Neuronal stem cell (in vitro differentiated cells): ENCODE measurements at regions not wholly inside any gene's neighbourhood (a gene's known extent, or its start where the extent isn't known, plus 50 kb on each side); places are given as distances from the start of the nearest gene placed in this dataset.

Experiments
- DNase-seq: peaks from one replicate; pipeline ENCODE4 v3.0.0-alpha.2; 2013; ENCODE audit warnings: low spot score
- H2AFZ ChIP-seq: one replicate; pipeline ENCODE4 v1.6.1; 2013; ENCODE audit warnings: mild to moderate bottlenecking, low read length, inconsistent platforms
- H2AK5ac ChIP-seq: 2 replicates; pipeline ENCODE4 v1.6.1; 2013; ENCODE audit warnings: low read depth, mild to moderate bottlenecking, inconsistent platforms, low read length, moderate library complexity, mixed read lengths
- H2BK120ac ChIP-seq: 2 replicates; pipeline ENCODE4 v1.6.1; 2013; ENCODE audit warnings: low read depth, mild to moderate bottlenecking, inconsistent platforms, low read length, moderate library complexity, mixed read lengths
- H2BK12ac ChIP-seq: one replicate; pipeline ENCODE4 v1.6.1; 2013; ENCODE audit warnings: low read length, inconsistent platforms
- H2BK15ac ChIP-seq: 2 replicates; pipeline ENCODE4 v1.6.1; 2013; ENCODE audit warnings: mild to moderate bottlenecking, low read length, inconsistent platforms, mixed read lengths
- H2BK5ac ChIP-seq: one replicate; pipeline ENCODE4 v1.6.1; 2013; ENCODE audit warnings: inconsistent platforms, mild to moderate bottlenecking, low read length, moderate library complexity
- H3K14ac ChIP-seq: one replicate; pipeline ENCODE4 v1.6.1; 2013; ENCODE audit warnings: low read length, inconsistent platforms
- H3K18ac ChIP-seq: 2 replicates; pipeline ENCODE4 v1.6.1; 2013; ENCODE audit warnings: low read length, inconsistent platforms
- H3K23ac ChIP-seq: 2 replicates; pipeline ENCODE4 v1.6.1; 2013; ENCODE audit warnings: low read depth, mild to moderate bottlenecking, mixed read lengths, low read length, inconsistent platforms; ENCODE audit not compliant: poor library complexity
- H3K27ac ChIP-seq: replicated peaks from 3 replicates; pipeline ENCODE4 v1.5.1; 2013; ENCODE audit warnings: low read length, inconsistent platforms
- H3K27me3 ChIP-seq, 3 experiments: 2 replicates each; pipeline ENCODE4 v1.6.1; 2013; ENCODE audit warnings: low read length in 3 of 3, mild to moderate bottlenecking in 2 of 3, inconsistent platforms in 1 of 3, low read depth in 1 of 3, mixed read lengths in 1 of 3, moderate library complexity in 1 of 3; ENCODE audit not compliant: control insufficient read depth in 3 of 3, insufficient read depth in 3 of 3
- H3K36me3 ChIP-seq, 2 donors: replicated peaks in 1 of 2; 2 replicates each; pipeline ENCODE4 v1.6.1; 2013; ENCODE audit warnings: low read length in 2 of 2; ENCODE audit not compliant: control insufficient read depth in 2 of 2, insufficient read depth in 2 of 2
- H3K4ac ChIP-seq: 2 replicates; pipeline ENCODE4 v1.6.1; 2013; ENCODE audit warnings: inconsistent platforms, mild to moderate bottlenecking, low read length, moderate library complexity
- H3K4me1 ChIP-seq, 2 donors: 1 replicate in 1 of 2; 2 replicates in 1 of 2; pipeline ENCODE4 v1.6.1; 2013; ENCODE audit warnings: low read length in 2 of 2, low read depth in 1 of 2; ENCODE audit not compliant: control insufficient read depth in 2 of 2, insufficient read depth in 1 of 2
- H3K4me2 ChIP-seq: one replicate; pipeline ENCODE4 v1.6.1; 2013; ENCODE audit warnings: mild to moderate bottlenecking, low read length, inconsistent platforms; ENCODE audit not compliant: insufficient read depth, poor library complexity, severe bottlenecking
- H3K4me3 ChIP-seq, 2 donors: 2 replicates each; pipeline ENCODE4 v1.5.1; 2013; ENCODE audit warnings: low read length in 2 of 2, mild to moderate bottlenecking in 2 of 2, inconsistent platforms in 1 of 2, moderate library complexity in 1 of 2
- H3K79me1 ChIP-seq: one replicate; pipeline ENCODE4 v1.6.1; 2013; ENCODE audit warnings: low read depth, mild to moderate bottlenecking, inconsistent platforms, low read length, moderate library complexity
- H3K9ac ChIP-seq: one replicate; pipeline ENCODE4 v1.6.1; 2013; ENCODE audit warnings: mild to moderate bottlenecking, low read depth, low read length, inconsistent platforms; ENCODE audit not compliant: poor library complexity
- H3K9me3 ChIP-seq, 2 donors: replicated peaks in 1 of 2; 2 replicates each; pipeline versions ENCODE3 to v1.6.1; 2013; ENCODE audit warnings: low read length in 2 of 2, mild to moderate bottlenecking in 2 of 2, inconsistent platforms in 1 of 2, low read depth in 1 of 2, mixed read lengths in 1 of 2, moderate library complexity in 1 of 2; ENCODE audit not compliant: control insufficient read depth in 2 of 2, insufficient read depth in 1 of 2
- H4K8ac ChIP-seq: one replicate; pipeline ENCODE4 v1.6.1; 2013; ENCODE audit warnings: low read depth, mild to moderate bottlenecking, inconsistent platforms, low read length, moderate library complexity
- H4K91ac ChIP-seq: one replicate; pipeline ENCODE4 v1.6.1; 2013; ENCODE audit warnings: low read length, low read depth, mild to moderate bottlenecking, inconsistent platforms; ENCODE audit not compliant: poor library complexity
- WGBS, 2 donors: extraction: QIAGEN DNeasy Blood & Tissue Kit; methylation state at CpG; one replicate each; pipeline ENCODE4 v1.1.7; 2013; ENCODE audit warnings: missing lambda C conversion rate in 2 of 2, mixed read lengths in 1 of 2; ENCODE audit not compliant: insufficient read length in 2 of 2, insufficient replicate concordance in 1 of 2; ENCODE audit errors: extremely low coverage in 2 of 2; 5-methylcytosine and 5-hydroxymethylcytosine counted together

GRCh38 chr1:57612833-57613232, 189.0 kb upstream of the DAB1 start:
- H2BK5ac ChIP-seq = no peak overlapping the region

DNA sequence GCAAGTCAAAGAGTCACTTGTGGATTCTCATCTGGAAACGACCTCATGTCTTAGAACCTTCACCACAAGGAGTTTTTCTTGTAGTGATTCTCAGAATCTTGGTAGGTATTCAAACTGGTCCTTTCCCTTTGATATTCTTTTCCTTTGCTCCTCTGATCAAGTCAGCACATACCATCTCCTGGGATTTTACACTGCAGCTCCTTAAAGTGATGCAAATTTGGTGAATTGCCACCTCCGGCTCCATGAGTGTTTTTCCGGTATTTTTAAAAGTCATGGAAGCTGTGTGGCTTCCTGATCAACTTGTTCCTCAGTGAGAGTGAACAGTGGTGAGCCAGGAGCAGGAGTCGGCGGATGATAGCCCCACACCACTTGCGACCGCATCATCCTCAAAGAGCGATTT, 182.1 kb upstream of the DAB1 start:
- H3K9ac ChIP-seq = no peak overlapping the region
- H3K9me3 ChIP-seq = no peaks in the 10 kb centered on the region

More at GRCh38 chr1:57612833-57613232, 189.0 kb upstream of the DAB1 start:
- Histone ChIP-seq H3K9me3 (no peaks in the 10 kb centered on the region), H3K18ac (no peak overlapping the region), H2BK15ac (no peak overlapping the region), H2AK5ac (no peak overlapping the region), H3K4me3 (no peak overlapping the region), H3K4ac (no peak overlapping the region), H3K4me2 (no peak overlapping the region), H3K14ac (no peak overlapping the region), H2AFZ (no peak overlapping the region), H3K9ac (no peak overlapping the region), H3K36me3 (no peaks in the 10 kb centered on the region), H3K27ac (no peak overlapping the region), H4K8ac (no peak overlapping the region), H2BK12ac (no peak overlapping the region), H2BK120ac (no peak overlapping the region), H3K79me1 (no peaks in the 10 kb centered on the region), H3K27me3 (no peaks in the 10 kb centered on the region), H4K91ac (no peak overlapping the region), H3K4me1 (no peaks in the 10 kb centered on the region), H3K23ac (no peak overlapping the region)
- no CpG with 5 or more reads among the region's 2 CpGs for WGBS, 2 donors
- DNase-seq = no peak

DNA sequence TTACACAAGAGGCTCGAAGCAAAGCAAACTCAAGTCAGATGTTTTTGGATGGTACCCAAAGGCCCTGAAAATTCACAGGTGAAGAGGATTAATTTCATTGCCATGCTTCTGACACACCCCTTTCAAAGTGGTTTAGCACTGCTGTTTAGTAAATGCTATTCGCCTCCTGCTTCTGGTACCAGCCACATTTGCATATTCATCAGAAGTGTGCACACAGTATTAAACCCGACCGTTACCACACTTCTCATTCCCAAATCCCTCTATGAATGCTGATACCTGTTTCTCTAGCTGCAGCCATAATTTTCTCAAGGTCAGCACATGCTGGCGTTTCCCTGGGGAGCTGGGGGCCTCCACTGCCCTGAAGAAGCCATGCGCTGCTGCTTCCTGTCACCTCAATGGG, 179.8 kb upstream of the DAB1 start:
- Histone ChIP-seq H3K4ac (no peak overlapping the region), H2AK5ac (no peak overlapping the region), H3K14ac (no peak overlapping the region), H2AFZ (peak overlapping the region; percentile 30), H2BK15ac (no peak overlapping the region), H3K27me3 (no peaks in the 10 kb centered on the region), H3K79me1 (no peaks in the 10 kb centered on the region), H4K91ac (no peak overlapping the region), H3K4me1 (peaks cover 14 to 24% of the 10 kb centered on the region in 2 donors), H2BK5ac (no peak overlapping the region), H3K36me3 (no peaks in the 10 kb centered on the region), H3K9ac (no peak overlapping the region), H3K23ac (no peak overlapping the region), H3K9me3 (no peaks in the 10 kb centered on the region), H3K27ac (no peak overlapping the region), H2BK12ac (no peak overlapping the region), H4K8ac (no peak overlapping the region), H2BK120ac (no peak overlapping the region), H3K18ac (no peak overlapping the region), H3K4me3 (no peak overlapping the region), H3K4me2 (no peak overlapping the region)
- WGBS, 2 donors = no CpG with 5 or more reads among the region's 6 CpGs
- DNase-seq = no peak

More for the DNA sequence above, 182.1 kb upstream of the DAB1 start:
- Histone ChIP-seq H3K27ac (no peak overlapping the region), H3K14ac (no peak overlapping the region), H3K4ac (no peak overlapping the region), H3K4me2 (no peak overlapping the region), H4K91ac (no peak overlapping the region), H2BK120ac (no peak overlapping the region), H3K23ac (no peak overlapping the region), H3K79me1 (no peaks in the 10 kb centered on the region), H4K8ac (no peak overlapping the region), H2BK15ac (no peak overlapping the region), H3K4me3 (no peak overlapping the region), H3K4me1 (peaks cover 0 to 7% of the 10 kb centered on the region in 2 donors), H3K18ac (no peak overlapping the region), H2BK5ac (no peak overlapping the region), H2AK5ac (no peak overlapping the region), H2BK12ac (no peak overlapping the region), H3K27me3 (no peaks in the 10 kb centered on the region), H3K36me3 (no peaks in the 10 kb centered on the region), H2AFZ (no peak overlapping the region)
- no peak for DNase-seq
- no CpG with 5 or more reads among the region's 8 CpGs for WGBS, 2 donors

- Histone ChIP-seq H3K36me3 (no peaks in the 10 kb centered on the region), H2BK5ac (no peak overlapping the region), H4K91ac (no peak overlapping the region), H3K79me1 (no peaks in the 10 kb centered on the region), H4K8ac (no peak overlapping the region), H2AFZ (peak overlapping the region; percentile 46), H3K4me1 (peaks cover 22 to 36% of the 10 kb centered on the region in 2 donors), H3K27me3 (no peaks in the 10 kb centered on the region), H2BK15ac (no peak overlapping the region), H3K27ac (no peak overlapping the region), H3K18ac (no peak overlapping the region), H3K4me2 (no peak overlapping the region), H3K9ac (no peak overlapping the region), H2AK5ac (no peak overlapping the region), H2BK120ac (no peak overlapping the region), H3K9me3 (no peaks in the 10 kb centered on the region), H2BK12ac (no peak overlapping the region), H3K23ac (no peak overlapping the region), H3K14ac (no peak overlapping the region), H3K4ac (no peak overlapping the region), H3K4me3 (no peak overlapping the region)
- WGBS, 2 donors = no CpG with 5 or more reads among the region's 3 CpGs
- no peak for DNase-seq
These were observed 176.6 kb upstream of the DAB1 start for GRCh38 chr1:57600424-57600823.
